GM03348 (cell line): ENCODE measurements at regions not wholly inside any gene's neighbourhood (a gene's known extent, or its start where the extent isn't known, plus 50 kb on each side); places are given as distances from the start of the nearest gene placed in this dataset.
"Not testable (repeated sequence)": the region's sequence is repeated elsewhere in the genome, so short reads cannot be mapped to it uniquely, and the experiment has no call there.

Source experiments
- DNase-seq: peaks from one replicate; pipeline ENCODE4 v3.0.0; 2012; ENCODE audit warnings: low spot score

DNA sequence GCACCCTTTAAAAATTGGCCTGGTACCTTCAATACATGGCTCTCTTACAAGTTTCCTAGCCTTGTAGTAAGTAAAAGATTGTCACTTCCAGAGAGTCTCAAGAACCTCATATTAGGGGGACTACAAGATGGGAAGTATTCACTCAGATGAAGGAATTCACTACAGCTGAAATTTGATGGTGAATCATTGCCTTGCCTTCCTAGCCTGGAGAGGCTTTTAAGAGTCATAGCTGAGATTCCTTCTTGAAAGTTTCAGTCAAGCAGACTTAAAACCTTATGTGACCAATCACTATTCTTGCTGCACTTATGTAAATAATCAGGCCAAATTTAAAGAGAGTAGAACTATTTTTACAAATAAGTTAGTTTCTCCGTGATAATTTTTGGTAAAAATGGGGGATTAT lies 451.6 kb downstream of the TRHDE start:
- DNase-seq, result no peak

DNA sequence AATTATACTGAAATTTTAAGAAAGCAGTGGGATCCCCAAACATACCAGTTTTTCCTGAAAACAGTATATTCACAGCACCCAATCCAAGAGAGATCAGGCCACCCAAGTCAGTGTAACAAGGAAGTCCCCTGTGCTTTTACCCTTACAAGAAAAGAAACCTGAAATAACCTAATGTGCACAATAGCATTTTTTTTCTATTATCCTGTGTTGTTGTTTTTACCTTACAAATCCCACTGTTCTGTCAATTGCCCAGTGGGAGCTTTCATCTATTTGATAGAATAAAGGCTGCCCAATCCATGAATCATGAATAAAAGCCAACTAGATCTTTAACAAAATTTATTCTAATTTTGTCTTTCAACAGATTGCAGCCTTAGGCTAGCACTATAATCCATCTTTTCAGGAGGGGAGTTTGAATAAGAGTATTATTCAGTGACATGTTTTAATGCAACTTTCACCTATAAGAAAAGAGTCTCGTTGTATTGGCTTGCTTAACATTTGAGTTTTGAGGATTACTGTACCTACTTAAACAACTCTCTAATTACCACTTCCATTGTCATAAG lies 457.4 kb downstream of the TRHDE start:
- no peak for DNase-seq

DNA sequence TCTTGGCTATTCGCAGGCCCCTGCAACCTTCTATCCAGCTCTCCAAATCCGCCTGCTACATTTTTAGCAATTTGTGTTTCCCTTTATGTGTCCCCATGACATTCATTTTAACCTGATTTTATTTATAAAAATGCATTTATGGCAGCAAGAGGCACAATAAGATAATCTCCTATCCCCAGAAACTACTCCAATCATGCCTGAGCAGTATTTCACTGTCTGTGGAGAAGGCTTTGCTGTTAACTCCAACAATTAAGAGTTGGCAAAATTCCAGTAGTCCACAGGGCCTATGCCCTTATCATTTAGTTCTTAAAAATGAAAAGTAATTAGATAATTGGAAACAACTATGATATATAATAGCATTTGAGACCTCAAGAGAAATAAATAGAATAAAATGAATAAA lies 462.4 kb downstream of the TRHDE start:
- DNase-seq, result no peak

DNA sequence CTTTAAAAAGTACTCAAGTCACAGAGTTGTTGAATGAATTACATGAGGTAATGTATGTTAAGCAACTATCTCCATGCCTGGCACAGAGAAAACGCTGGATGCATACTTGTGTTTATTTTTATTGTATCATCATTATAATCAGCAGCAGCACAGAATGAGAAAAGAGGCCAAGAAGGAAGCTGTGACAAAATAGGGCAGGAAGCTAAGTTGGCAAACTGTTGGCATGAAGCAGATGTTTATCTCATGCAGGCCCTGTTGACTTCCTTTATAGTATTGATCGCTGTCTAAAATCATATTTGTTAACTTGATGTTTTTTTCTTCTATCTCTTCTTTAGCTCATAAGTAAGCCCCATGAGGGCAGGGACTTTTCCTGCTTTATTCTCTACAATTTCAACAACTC lies 466.6 kb downstream of the TRHDE start:
- DNase-seq, result no peak

DNA sequence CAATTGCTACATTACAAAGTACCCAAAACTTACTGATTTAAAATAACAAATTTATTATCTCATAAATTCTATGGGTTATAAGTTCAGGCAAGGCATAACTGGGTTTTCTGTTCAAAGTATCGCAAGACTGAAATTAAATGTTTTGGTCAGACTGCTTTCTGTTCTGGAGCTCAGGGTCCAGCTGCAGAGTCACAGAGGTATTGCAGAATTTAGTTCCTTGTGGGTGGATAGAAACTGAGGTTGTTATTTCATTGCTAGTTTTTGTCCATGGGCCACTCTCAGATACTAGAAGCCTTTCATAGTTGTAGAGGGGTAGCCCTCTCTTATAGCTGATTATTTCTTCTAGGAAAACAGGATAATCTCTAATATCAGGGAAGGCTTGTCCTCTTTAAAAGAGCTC lies 467.9 kb downstream of the TRHDE start:
- no peak for DNase-seq

GRCh38 chr12:72742568-72742967 lies 470.4 kb downstream of the TRHDE start:
- no peak for DNase-seq

- no peak for DNase-seq
These were observed 473.9 kb downstream of the TRHDE start for GRCh38 chr12:72746048-72746447.

DNA sequence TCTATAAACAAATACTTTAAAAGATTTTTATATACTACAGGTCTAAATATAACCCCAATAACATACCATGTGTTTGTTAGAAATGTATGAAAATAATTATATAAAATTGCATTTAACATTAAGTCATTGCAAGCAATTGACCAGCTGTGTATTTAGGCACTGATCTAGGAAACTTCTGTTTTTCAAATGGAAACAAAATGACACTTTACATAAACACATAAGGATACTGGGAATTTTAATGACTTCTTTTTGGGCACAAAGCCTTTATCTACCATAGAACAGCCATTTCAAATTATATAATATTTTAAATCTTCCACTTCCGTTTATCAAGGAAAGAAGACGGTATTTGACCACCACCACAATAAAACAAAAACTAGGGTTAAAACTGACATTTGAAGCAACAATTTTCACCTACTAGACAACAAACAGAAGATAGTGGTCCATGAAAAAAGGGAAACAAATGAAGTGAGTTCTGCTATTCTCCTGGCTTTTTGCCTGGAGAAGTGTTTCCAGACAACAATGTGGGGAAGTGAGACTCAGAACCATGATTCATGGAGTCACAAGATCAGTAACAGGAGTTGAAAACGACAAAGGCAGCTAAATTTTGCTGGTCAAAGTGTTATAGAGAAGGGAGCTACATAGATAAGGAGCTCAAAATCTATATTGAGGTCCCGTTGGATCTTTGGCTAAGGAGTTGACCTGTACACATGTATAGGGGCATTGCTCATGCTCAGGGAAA lies 475.1 kb downstream of the TRHDE start:
- no peak for DNase-seq

DNA sequence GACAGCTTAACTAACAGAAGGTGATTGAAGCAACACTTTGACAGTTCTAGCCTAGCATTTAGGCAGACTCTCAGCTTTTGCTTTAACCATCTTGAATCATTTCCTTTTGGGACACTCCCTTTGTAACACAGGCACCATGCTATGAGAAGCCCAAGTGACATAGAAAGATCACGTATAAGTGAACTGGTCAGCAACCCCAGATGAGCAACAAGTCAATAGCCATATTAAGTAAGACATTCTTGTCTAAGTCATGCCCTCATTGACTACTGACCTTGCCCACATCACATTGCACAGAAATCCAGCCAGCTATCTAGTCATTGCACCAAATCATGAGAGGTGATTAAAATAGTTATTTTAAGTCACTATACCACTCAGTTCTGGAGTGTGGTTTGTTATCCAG lies 476.8 kb downstream of the TRHDE start:
- DNase-seq, result no peak

DNA sequence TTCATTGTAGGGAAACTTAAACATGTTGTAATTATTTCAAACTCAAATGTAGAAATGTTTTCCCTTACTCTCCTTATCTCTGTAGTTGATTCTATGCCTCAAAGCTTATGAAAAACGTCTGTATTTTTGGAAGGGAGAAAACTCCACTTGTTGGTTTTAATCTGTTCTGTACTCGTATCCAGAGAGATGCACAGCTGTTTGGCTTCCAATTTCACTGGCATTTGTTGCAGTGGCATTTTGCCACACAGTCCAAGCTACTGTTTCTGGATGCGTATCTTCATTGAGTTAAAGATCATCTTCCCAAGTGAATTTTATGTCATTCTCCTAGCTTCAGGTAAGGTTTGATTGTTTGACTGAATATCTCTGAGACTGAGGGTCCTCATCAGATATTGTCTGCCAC lies 481.4 kb downstream of the TRHDE start:
- no peak for DNase-seq

GRCh38 chr12:72754026-72754425 lies 481.9 kb downstream of the TRHDE start:
- not testable (repeated sequence) for DNase-seq

DNA sequence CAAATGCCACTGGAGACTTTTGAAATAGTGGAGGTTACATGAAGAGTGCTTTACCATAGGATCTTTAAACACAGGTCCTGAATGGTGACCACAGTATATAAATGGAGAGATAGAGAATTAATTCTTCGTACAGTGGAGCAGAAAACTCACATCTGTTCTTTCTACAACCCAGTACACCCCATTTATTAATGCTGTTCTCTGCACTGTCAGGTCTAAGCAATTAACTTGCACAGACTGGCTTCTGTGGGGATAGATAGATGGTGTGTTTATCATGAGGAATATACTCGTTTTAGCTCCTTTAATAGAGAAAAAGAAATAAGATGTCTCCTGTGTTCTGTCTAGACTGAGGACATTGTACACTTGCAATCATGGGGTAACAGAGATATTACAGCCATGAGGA lies 494.3 kb downstream of the TRHDE start:
- no peak for DNase-seq

DNA sequence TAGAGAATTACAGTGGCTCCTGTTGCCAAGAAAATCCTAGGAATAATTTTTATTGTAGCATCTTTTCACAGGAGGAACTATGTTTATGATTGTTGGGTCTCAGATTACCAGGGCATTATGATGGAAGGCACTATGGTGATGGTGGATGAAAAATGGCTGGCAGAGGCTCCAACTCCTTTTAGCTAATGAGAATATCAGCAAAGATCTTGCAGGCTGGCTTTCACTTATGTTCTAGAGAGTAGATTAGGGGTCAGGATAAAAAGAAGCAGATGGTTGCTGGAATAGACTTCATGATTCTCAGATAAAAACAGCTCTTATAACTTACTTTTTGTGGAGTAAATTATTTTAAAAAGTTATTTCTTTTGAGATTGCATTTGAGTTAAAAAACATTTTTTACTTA lies 501.9 kb downstream of the TRHDE start:
- DNase-seq, result no peak

DNA sequence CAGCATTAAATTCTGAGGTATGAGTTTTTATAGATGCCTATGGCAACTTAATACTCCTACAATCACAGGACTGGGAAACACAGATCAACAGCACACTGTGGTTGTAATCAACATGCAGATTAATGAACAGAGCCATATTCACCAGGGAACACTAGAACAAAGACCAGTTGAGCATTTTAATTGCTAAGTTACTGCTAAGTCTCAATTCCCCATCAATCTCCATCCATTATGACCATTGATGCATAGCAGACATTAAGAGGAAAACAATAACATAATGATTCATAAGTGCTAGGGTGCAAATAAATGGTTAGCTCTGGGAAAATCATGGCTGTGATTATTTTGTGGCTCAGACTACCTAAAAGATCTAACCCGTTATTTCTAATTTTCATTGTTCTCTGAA lies 505.6 kb downstream of the TRHDE start:
- no peak for DNase-seq

GRCh38 chr12:72790273-72790672 lies 518.1 kb downstream of the TRHDE start:
- DNase-seq, result no peak

GRCh38 chr12:72792889-72793288 lies 520.7 kb downstream of the TRHDE start:
- no peak for DNase-seq

DNA sequence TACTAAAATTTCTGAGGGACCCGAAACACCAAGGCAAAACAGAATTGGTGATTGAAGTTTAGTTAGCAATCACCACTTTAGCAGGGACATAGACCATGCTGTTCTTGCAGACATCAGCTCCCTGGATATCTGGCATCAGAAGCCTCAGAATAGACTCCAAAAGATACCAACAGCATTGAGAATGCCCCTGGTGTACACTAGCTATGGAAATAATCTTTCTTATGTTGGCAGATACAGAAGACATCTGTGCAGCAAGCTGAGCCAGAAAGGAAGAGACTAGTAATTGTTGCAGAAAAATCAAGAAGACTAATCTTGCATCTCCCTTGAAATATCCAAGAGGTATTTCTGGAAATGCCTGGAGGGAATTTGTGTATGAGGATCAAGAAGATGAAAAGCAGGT lies 521.6 kb downstream of the TRHDE start:
- no peak for DNase-seq

DNA sequence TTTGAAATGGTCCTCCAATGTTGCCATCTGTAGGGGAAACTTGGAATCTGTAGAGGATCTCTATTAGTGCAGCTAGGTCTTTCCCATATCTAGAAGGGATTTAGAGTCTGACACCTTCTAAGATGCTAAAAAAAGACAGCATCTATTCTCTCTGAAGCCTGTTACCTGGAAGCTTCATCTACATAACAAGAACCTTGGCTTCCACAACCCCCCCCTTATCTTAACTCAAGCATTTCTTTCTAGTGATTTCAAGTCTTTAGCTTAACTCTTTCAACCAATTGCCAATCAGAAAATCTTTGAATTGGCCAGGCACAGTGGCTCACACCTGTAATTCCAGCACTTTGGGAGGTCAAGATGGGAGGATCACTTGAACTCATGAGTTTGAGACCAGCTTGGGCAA lies 543.3 kb downstream of the TRHDE start:
- DNase-seq, result no peak

GRCh38 chr12:72828662-72829324 lies 556.6 kb downstream of the TRHDE start:
- no peak for DNase-seq

- DNase-seq, result no peak
These were observed 557.7 kb downstream of the TRHDE start for GRCh38 chr12:72829838-72830237.

- DNase-seq, result no peak
These were observed 559.9 kb downstream of the TRHDE start for GRCh38 chr12:72832024-72832423.

DNA sequence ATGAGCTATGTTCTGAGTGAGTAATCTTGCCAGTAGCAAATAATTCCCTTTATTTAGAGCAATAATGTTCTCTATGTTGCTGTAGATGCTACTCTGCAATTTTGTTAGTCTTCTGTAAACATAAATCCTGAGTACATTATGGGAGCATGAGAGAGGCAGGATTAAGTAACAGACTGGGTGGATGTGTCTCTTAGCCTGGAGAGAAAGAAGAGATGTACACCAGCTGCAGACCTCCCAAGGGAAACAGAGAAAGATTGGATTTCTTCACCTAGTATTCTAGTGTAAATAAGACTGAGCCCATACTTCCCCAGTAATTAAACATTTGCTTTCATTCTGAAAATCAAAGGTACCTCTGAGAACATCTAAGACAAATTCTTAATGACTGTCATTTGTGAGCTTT lies 564.0 kb downstream of the TRHDE start:
- no peak for DNase-seq

GRCh38 chr12:72839696-72840095 lies 567.5 kb downstream of the TRHDE start:
- no peak for DNase-seq

DNA sequence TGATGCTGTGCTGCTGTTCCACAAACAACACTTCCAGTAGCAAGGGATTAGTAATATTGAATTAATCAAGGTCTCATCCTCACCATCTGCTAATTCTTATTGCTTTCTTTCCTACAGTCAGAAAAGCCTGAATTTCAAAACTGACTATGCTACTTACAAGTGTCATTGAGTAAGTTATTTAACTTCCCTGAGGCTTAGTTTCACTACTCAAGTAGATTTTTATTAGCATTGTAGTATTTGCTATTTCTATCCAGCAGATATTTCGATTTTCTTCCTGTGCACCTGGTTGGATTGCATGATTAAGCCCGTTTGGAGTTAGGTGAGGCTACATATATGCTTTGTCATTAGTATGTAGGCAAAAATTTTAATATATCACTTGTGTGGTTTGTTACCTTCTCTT lies 591.5 kb downstream of the TRHDE start:
- DNase-seq, result no peak
